HL-60 (cell line): ENCODE measurements at regions not wholly inside any gene's neighbourhood (a gene's known extent, or its start where the extent isn't known, plus 50 kb on each side); places are given as distances from the start of the nearest gene placed in this dataset.

Experiments used
- DNase-seq, 2 experiments: peaks; one replicate each; pipeline ENCODE4 v3.0.0-alpha.2; 2010 to 2020; ENCODE audit warnings: low read depth in 1 of 2, low spot score in 1 of 2
- H3K27ac ChIP-seq: fragments of 250-450 bp; sonication (Bioruptor Pico); replicated peaks from 2 replicates; pipeline ENCODE4 v1.5.1; 2020; ENCODE audit warnings: mild to moderate bottlenecking, moderate library complexity
- H3K27me3 ChIP-seq: fragments of 250-450 bp; sonication (Bioruptor Pico); 2 replicates; pipeline ENCODE4 v1.5.1; 2021; ENCODE audit warnings: mild to moderate bottlenecking, moderate library complexity; ENCODE audit not compliant: insufficient read depth, poor library complexity, severe bottlenecking
- H3K4me3 ChIP-seq: replicated peaks from 2 replicates; pipeline ENCODE4 v1.5.1; 2011; ENCODE audit warnings: mild to moderate bottlenecking, control low read depth, low read length; ENCODE audit not compliant: insufficient read depth
- GABPA ChIP-seq: IDR thresholded peaks from 2 replicates; pipeline ENCODE4 v1.6.1; 2012; ENCODE audit warnings: low read depth
- POLR2AphosphoS5 ChIP-seq: IDR thresholded peaks from 2 replicates; pipeline ENCODE4 v1.6.1; 2012; ENCODE audit warnings: low read depth
- SPI1 ChIP-seq: IDR thresholded peaks from 2 replicates; pipeline ENCODE4 v1.6.1; 2012; ENCODE audit warnings: low read depth, mild to moderate bottlenecking, borderline replicate concordance
- TF ChIP-seq, protein P1 (sequence below): IDR thresholded peaks from one replicate; pipeline ENCODE4 v1.5.1; 2011; ENCODE audit warnings: low read length, control low read depth, inconsistent platforms; ENCODE audit not compliant: insufficient read depth
- TF ChIP-seq, protein P2 (sequence below): IDR thresholded peaks from 2 replicates; pipeline ENCODE4 v1.6.1; 2012; ENCODE audit warnings: low read depth; ENCODE audit not compliant: insufficient replicate concordance

DNA sequence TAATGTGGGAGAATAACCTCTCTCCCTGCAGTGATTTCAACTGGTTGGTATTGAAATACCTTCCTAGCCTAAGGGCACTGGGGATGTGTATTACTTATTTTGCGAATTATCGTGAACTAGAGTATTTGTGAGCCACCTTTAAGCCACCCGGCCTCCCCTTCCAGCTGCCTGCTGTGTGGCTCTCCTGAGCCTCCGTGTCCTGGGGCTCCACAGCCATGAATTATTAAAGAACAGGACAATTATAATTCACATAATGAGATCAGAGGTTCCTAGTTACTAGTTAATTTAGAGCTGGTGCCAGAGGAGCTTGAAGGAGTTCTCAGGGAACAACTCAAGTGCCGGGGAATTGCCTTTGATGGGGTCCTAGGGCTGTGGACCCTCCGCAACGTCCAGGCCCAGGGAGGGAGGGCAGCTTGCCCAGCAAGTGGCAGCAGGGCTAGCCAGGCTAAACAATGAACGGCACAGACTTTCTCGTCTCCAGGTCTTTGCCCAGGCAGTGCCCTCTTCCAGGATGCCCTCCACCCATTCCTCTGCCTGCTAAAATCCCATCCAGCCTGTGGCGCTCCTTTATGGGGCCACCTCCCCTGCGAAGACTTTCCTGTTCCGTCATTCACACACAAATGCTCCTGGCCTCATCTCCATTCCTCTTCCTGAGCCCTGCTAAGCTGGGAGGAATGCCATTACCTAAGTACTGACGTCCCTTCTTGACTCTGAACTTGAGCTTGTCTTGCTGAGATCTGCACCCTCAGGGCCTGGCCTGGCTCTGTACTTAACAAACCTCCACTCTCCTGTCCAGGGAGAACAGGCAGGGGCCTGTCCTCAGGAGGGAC lies 91.5 kb downstream of the RTL6 start:
- Histone ChIP-seq H3K4me3 (no peak overlapping the region), H3K27me3 (peaks cover 2% of the 10 kb centered on the region), H3K27ac (no peak overlapping the region)
- TF ChIP-seq, protein P1, sequence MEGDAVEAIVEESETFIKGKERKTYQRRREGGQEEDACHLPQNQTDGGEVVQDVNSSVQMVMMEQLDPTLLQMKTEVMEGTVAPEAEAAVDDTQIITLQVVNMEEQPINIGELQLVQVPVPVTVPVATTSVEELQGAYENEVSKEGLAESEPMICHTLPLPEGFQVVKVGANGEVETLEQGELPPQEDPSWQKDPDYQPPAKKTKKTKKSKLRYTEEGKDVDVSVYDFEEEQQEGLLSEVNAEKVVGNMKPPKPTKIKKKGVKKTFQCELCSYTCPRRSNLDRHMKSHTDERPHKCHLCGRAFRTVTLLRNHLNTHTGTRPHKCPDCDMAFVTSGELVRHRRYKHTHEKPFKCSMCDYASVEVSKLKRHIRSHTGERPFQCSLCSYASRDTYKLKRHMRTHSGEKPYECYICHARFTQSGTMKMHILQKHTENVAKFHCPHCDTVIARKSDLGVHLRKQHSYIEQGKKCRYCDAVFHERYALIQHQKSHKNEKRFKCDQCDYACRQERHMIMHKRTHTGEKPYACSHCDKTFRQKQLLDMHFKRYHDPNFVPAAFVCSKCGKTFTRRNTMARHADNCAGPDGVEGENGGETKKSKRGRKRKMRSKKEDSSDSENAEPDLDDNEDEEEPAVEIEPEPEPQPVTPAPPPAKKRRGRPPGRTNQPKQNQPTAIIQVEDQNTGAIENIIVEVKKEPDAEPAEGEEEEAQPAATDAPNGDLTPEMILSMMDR, result no peak
- TF ChIP-seq POLR2AphosphoS5 (no peak), GABPA (no peak)
- no peak for DNase-seq

DNA sequence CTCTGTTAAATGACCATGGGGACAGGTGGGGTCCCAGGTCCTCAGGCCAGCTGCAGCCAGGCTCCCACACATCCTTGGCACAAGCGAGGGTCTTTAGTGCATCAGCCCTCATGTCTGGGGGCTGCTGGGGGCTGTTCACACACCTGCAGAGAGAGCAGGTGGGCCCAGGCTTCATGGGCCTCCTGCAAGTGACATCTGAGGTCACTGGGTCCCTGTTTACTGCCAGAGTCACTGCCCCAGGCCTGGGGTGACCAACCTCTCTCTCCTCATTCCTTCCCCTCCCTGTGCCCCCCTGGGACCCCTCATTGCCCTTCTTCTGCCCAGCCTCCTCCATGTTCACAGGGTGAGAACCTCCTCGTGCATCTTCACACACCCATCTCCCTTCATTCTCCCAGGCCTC lies 92.4 kb downstream of the RTL6 start:
- Histone ChIP-seq H3K4me3 (no peak overlapping the region), H3K27me3 (peaks cover 2% of the 10 kb centered on the region), H3K27ac (no peak overlapping the region)
- DNase-seq, result no peak
- TF ChIP-seq, protein P2, sequence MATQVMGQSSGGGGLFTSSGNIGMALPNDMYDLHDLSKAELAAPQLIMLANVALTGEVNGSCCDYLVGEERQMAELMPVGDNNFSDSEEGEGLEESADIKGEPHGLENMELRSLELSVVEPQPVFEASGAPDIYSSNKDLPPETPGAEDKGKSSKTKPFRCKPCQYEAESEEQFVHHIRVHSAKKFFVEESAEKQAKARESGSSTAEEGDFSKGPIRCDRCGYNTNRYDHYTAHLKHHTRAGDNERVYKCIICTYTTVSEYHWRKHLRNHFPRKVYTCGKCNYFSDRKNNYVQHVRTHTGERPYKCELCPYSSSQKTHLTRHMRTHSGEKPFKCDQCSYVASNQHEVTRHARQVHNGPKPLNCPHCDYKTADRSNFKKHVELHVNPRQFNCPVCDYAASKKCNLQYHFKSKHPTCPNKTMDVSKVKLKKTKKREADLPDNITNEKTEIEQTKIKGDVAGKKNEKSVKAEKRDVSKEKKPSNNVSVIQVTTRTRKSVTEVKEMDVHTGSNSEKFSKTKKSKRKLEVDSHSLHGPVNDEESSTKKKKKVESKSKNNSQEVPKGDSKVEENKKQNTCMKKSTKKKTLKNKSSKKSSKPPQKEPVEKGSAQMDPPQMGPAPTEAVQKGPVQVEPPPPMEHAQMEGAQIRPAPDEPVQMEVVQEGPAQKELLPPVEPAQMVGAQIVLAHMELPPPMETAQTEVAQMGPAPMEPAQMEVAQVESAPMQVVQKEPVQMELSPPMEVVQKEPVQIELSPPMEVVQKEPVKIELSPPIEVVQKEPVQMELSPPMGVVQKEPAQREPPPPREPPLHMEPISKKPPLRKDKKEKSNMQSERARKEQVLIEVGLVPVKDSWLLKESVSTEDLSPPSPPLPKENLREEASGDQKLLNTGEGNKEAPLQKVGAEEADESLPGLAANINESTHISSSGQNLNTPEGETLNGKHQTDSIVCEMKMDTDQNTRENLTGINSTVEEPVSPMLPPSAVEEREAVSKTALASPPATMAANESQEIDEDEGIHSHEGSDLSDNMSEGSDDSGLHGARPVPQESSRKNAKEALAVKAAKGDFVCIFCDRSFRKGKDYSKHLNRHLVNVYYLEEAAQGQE, result no peak
- TF ChIP-seq SPI1 (no peak), GABPA (no peak), POLR2AphosphoS5 (no peak)
- TF ChIP-seq, protein P1, result no peak

DNA sequence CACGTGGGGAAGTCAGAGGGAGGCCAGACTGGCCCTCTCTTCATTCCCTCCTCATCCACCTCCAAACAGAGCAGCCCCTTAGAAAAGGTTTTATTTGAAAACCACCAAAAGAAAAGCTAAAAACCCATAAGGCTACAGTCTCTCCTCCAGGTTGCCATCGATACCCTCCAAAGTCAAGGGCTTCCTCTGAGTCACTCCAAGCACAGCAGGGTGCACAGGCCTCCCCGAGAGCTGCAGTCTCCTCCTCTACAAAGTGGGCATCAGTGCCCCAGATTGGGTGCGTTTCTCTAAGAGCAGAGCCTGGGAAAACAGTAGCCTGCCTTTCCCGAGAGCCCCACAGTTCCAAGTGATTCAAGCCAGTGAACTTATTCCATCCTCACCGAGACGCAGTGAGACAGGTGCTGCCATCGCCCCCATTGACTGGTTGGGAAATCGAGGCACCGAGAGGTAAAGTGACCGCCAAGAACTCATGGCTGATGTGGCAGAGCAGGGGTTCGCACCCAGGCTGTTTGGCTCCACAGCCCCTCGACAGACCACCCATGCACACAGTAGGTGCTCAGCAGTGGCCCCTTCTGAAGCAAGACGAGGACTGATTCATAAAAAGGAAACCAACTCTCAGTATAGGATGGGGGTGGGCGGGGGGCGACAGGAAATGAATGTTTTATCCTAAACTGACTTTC lies 91.7 kb upstream of the SHISAL1 start:
- no peak for DNase-seq
- Histone ChIP-seq H3K27me3 (peaks cover 2% of the 10 kb centered on the region), H3K4me3 (no peak overlapping the region), H3K27ac (no peak overlapping the region)
- TF ChIP-seq POLR2AphosphoS5 (no peak), SPI1 (no peak), GABPA (no peak)
- TF ChIP-seq, protein P2, result no peak
- TF ChIP-seq, protein P1, result no peak
